Stimulated activated CD8-positive, alpha-beta memory T cell treated with anti-CD3 and anti-CD28 coated beads, Interleukin-12 subunit alpha, Interleukin-12 subunit beta, amount 100 ng/mL, for 24 hours (primary cell): ENCODE measurements at regions not wholly inside any gene's neighbourhood (a gene's known extent, or its start where the extent isn't known, plus 50 kb on each side); places are given as distances from the start of the nearest gene placed in this dataset.
"Not testable (repeated sequence)": the region's sequence is repeated elsewhere in the genome, so short reads cannot be mapped to it uniquely, and the experiment has no call there.

Experiments
- DNase-seq: peaks from one replicate; pipeline ENCODE4 v3.0.0-alpha.2; 2020; ENCODE audit errors: extremely low read depth

DNA sequence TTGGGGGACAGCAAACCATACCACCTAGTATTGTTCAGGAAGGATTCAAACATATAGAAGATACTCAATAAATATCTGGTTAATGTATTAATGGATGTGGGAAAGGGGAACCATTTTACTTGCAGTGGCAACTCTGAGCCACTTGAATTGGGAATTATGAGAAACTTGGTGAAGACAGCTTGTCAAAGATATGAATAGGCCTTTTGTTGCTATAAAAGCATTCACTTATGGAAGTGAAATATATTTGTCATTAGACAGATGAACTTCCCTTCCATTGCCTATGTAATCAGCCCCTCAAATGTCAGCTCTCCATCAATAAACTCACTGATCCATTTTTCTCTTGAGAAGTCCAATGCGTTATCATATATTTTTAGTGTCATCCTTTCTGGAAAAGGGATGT is 56.1 kb downstream of the GPR85 start:
- DNase-seq, result no peak

DNA sequence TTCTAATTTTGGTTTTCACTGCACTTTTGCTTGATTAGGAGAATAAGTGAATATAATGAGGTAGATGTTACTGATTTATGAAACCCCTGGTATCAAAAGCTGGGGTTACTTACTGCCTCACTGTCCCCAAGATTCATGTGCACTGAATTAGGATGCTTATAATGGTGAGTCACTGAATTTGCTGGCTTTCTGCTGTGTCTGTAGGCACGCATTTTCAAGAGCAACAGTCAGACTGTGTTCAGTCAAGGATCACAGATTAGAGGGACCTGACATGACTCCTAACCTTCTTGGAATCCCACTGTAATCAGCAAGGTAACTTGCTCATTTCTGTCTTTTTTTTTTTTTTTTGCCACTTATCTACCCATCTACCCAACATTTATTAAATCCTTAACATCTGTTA is 59.7 kb downstream of the GPR85 start:
- DNase-seq, result no peak

GRCh38 chr7:113017144-113017857 is 69.3 kb downstream of the GPR85 start:
- not testable (repeated sequence) for DNase-seq

DNA sequence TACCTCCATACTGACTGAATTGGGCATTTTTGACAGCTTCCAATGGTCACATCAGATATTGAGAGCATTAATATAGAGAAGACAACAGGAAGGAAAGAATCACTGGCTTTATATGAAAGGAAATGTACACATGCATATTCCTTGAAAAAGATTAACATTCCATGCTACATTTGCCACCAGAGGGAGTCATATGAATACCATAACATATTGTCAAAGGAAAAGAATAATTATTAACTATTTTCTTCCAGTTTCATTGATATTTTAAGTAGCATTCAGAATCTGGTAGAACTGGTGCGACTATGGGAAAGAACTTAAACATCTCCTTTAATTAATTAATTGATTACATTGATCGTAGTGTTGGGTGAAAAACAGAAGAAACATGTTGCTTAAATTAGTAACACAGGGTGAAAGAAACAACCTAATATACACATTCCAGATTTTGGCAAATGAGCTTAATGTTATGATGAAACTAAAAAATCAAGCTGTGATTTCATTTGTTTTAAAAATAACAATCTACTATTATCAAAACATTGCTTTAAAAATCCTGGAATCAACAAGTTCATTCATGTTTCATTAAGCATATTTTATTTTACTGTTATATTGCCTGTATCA is 71.5 kb downstream of the GPR85 start:
- DNase-seq, result no peak

- no peak for DNase-seq
Observed at GRCh38 chr7:113013761-113014449, 72.7 kb downstream of the GPR85 start.

DNA sequence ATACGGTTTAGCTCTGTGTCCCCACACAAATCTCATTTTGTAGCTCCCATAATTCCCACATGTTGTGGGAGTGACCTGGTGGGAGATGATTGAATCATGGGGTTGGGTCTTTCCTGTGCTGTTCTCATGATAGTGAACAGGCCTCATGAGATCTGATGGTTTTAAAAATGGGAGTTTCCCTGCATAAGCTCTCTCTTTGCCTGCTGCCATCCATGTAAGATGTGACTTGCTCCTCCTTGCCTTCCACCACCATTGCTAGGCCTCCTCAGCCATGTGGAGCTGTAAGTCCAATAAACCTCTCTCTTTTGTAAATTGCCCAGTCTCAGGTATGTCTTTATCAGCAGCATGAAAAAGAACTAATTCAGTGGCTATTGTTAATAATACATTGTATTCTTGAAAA is 73.8 kb downstream of the GPR85 start:
- not testable (repeated sequence) for DNase-seq

DNA sequence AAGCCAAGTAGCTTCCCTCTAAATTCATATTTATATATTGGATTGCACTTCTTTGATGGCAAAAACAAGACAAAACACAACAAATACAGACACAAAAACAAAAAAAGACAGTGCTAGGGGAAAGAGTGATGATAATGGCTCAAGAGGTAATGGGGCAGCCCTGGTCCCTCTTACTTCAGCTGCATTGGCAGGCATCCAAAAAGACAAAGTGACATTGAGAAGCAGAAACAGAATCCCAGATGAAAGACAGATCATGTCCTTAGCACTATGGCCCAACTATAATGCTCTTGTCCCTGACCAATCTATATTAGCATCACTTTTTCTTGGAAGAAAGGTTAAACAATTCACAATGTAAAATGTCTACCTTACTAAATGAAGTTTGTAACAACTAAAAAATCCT is 76.2 kb downstream of the GPR85 start:
- DNase-seq, result no peak

DNA sequence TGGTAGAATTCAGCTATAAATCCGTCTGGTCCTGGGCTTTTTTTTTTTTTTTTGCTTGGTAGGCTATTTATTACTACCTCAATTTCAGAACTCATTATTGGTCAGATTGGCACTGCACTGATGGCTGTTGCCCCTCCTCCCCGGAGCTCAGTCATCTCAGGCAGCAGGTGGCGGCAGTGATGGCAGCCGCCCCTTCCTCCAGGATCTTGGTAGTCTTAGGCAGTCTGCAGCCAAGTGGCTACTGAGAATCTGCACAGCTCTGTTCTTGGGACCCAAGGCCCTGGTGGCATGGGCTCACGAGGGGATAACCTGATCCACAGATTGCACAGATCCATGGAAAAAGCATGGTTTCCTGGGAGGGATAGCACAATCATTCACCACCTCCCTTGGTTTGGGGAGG is 77.9 kb downstream of the GPR85 start:
- DNase-seq, result no peak

DNA sequence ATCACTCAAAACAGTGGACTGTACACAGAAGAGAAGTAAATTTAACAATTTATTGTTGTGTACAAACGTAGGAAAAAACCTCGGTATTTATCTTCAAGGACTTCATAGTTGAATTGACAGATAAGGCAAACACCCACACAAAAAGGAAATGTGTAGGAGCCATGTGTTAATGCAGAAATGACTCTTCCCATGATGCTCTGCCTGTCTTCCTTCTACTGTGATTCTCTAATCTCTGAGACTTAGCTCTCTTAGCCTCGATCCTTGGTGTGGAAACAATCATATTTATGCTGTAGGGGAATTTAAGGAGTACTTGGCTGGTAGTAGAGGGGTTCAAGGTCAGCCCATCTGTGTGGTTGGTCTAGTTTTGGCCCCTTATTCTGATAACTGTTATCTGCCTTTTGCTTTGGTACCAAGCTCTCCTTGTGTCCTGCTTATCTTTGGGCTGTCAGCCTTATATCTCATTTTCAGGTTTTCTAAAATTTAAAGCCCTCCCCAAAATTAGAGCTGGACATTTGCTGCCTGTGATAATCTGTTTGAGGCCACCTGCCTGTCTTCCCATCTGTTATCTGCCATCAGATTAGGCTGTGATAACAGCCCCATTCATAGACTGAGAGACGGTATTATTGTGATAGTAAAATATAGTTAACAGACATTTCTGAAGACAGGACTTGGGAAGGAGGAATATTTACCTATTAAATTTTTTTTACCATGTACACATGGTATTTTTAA is 81.7 kb downstream of the GPR85 start:
- no peak for DNase-seq

DNA sequence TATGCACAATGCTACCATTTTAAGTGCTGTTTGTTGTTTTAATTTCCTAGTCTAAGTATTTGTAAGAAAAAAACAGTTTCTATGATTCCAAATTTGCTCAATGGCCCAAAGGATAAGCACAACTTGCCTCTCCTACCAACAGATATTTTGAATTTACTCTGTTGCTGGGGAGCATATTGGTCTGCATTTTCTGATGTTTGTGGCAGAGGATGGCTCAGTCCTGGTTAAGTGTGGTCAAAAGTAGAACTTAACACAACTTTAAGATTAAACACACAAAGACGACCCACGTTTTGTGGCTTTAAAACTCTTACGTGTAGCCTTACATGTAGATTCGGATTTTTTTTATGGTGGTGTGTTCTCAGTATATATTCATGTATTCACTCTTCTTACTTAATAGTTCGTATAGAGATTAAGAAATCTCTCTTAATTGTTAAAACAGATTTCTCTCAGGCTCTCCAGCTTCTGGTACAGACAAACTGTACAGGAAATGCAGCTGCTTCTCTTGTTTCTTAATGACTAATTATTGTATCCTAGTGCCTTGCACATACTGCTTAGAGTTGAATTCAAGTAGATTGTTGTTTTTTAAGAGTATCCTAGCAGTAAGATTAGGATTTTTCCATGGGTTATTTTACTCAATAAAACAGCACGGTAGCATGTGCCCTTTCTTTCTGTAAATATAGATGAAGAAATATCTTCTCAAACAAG is 86.2 kb downstream of the GPR85 start:
- no peak for DNase-seq

DNA sequence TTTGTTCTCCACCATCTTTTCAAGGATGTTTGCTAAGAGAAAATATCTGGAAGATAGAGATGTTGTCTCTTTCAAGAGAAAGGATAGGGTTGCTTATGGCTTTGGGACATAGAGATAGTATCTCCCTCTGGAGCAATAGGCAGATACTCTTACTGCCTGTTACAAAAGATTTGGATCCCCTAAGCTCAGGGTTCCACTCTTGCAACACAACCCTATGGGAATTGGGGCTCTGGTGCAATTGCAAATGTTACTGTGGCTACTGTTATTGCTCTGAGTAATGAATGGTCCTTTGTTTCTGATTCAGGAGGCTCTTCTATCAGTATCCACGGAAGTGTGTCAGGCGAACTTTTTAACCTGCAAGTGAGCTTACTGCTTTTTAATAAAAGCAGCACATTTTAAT is 88.8 kb downstream of the GPR85 start:
- no peak for DNase-seq

- DNase-seq, result no peak
Observed at GRCh38 chr7:112996331-112996871, 90.2 kb downstream of the GPR85 start.

DNA sequence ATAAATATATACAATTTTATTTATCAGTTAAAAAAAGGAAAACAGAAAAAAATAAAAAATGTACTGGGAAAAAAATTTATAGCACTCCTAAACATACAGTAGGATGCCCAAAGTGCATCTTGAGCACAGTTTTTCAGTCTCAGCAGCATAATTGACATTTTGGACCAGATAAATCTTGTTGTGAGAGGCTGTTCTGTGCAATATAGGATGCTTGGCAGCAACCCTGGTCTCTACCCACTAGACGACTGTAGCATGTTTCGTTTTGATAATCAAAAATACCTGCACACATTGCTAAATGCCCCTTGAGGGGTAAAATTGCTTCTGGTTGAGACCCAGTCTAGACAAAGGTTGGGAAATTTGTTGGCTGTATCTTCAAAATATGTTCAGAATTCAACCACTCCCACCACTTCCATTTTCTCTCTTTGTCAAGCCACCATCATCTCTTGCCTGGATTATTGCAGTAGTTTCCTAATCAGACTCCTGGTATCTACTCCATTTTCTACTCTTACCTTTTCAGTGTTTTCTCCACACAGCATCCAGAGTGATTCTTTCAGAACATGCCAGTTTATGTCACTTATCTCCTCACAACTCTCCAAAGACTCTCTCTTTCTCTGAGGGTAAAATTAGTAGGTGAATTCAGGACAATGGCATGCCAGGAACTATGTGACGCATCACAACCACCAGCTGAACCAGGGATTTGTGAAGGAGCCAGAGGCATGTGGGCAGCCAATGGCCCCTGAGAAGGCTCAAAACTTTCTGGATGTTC is 91.4 kb downstream of the GPR85 start:
- no peak for DNase-seq

GRCh38 chr7:112994656-112995055 is 92.0 kb downstream of the GPR85 start:
- DNase-seq, result no peak

GRCh38 chr7:112990624-112991023 is 96.0 kb downstream of the GPR85 start:
- no peak for DNase-seq

DNA sequence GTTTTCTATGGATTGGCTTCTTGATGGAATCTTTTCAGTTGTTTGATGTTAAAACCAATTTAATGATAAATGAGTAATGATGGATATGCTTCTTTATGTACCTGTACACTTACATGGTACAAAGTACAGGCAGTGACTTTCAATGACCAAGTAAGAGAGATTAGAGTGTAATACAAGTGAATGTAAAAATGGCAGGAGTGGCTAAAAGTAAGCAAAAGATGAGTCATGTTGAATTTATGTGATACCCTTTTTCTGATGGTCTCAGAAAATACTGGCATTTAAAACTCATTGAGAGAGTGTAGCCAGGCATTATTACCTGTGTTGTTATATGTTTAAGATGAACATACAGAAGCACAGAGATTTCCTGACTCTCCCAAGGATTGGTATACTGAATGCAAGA is 97.1 kb downstream of the GPR85 start:
- no peak for DNase-seq

GRCh38 chr7:112987171-112987570 is 99.5 kb downstream of the GPR85 start:
- no peak for DNase-seq

DNA sequence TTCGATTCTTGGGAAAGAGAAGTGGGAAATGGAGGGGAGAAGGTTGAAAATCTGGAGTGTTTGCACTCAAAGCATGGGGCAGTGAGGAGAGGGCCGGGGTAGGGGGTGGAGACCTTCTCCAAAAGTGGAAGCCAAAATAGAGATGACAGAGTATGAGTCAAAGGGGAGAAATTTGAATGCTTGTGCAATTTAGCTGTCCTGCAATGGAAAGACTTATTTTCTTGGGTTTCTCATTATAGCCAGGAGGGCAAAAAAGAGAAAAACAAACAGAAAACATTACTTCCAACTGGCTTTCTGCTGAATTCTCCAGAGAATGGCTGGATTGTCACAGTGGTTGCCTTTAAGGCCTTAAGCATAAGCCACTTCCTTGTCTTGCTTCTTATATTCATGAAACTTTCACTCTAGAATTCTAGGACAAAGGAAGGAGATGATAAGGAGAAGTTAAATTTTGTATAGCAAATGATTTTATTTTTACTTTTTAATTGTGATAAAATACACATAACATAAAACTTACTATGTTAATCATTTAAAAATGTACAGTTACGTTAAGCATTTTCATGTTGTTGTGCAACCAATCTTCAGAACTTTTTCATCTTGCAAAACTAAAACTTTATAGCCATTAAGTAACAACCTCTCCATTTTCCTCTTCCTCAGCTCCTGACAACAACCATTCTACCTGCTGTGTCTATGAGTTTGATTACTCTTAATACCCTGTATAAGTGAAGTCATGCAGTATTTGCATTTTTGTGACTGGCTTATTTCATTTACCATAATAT is 100.2 kb downstream of the GPR85 start:
- DNase-seq, result no peak

DNA sequence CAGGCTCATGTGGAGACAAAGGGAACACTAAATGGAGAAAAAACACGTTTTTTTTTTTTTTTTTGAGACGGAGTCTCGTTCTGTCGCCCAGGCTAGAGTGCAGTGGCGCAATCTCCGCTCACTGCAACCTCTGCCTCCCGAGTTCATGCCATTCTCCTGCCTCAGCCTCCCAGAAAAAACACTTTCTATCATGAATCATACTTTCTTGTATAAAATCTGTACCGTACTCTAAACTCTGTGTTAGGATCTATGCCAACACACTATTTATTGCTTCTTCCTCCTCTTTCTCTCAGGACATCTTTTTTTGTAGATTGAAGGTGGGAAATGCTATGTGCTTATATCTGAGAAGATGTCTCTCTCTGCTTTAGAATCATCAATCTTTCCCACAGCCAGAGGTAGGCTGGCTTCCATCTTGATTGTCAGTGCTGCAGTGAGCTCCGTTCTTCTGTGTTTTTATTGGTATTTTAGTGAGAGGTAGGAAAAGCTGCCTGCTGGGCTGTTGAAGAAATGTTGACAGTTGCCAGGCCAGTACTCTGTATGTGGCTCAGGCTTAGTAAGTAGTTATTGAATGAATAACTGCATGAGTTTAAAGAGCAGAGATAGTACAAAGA is 101.1 kb downstream of the GPR85 start:
- DNase-seq, result no peak
